Testis (tissue), 2 donors: ENCODE measurements at regions not wholly inside any gene's neighbourhood (a gene's known extent, or its start where the extent isn't known, plus 50 kb on each side); places are given as distances from the start of the nearest gene placed in this dataset.

Experiments used
- DNase-seq: peaks from one replicate; pipeline ENCODE4 v3.0.0-alpha.2; 2019
- H3K27ac ChIP-seq, 2 donors: fragments of 200-600 bp; sonication (generic); one replicate each; pipeline ENCODE4 v1.5.1; 2019
- H3K27me3 ChIP-seq: fragments of 200-600 bp; sonication (generic); one replicate; pipeline ENCODE4 v1.5.1; 2019
- H3K36me3 ChIP-seq: fragments of 200-600 bp; sonication (generic); one replicate; pipeline ENCODE4 v1.5.1; 2017; ENCODE audit warnings: low read depth; ENCODE audit errors: missing control alignments
- H3K4me1 ChIP-seq: fragments of 200-600 bp; sonication (generic); one replicate; pipeline ENCODE4 v1.5.1; 2019
- H3K4me3 ChIP-seq, 2 donors: fragments of 200-600 bp; sonication (generic); one replicate each; pipeline ENCODE4 v1.5.1; 2017 to 2019
- H3K9me3 ChIP-seq: fragments of 200-600 bp; sonication (generic); one replicate; pipeline ENCODE4 v1.5.1; 2017
- CTCF ChIP-seq, 3 experiments: fragments of 450-650 bp in 2 of 3; fragments of 200-600 bp in 1 of 3; sonication (generic) in 1 of 3; IDR thresholded peaks; one replicate each; pipeline ENCODE4 v1.5.1; 2016 to 2019; ENCODE audit warnings: antibody characterized with exemption in 3 of 3, mild to moderate bottlenecking in 2 of 3, moderate library complexity in 1 of 3
- POLR2A ChIP-seq: fragments of 450-650 bp; IDR thresholded peaks from one replicate; pipeline ENCODE4 v1.6.1; 2017; ENCODE audit warnings: antibody characterized with exemption, mild to moderate bottlenecking, moderate library complexity
- WGBS, 2 donors: methylation state at CpG; one replicate each; pipeline ENCODE4 v1.1.5; 2018; 5-methylcytosine and 5-hydroxymethylcytosine counted together
- intact Hi-C: fragments of 100-400 bp; cut with DNase I; formaldehyde crosslinking; loops from one replicate; pipeline ENCODE4 v1.15.1; 2023; ENCODE audit warnings: low total_unique reads

DNA sequence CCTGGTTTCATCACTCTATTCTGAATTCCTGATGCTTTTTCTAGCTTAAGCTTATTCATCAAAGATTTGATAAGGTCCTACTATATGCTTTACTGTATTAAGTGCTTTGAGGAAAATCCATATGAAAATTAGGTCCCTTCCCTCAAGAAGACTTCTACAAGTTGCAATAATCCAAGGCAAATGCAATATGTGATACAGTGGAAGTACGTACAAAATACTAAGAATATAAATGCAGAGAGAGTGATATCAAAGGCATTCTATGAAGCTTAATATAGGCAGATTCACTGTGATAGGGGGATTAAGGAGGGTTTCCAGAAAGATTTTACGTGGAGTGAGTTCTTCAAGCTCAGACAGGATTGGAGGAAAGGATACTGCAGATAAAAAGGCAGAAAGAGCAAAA is 142.1 kb downstream of the C6orf118 start:
- Histone ChIP-seq H3K4me1 (no peaks in the 10 kb centered on the region), H3K4me3 (no peak overlapping the region), H3K27me3 (no peaks in the 10 kb centered on the region), H3K27ac (no peak overlapping the region), H3K36me3 (no peaks in the 10 kb centered on the region), H3K9me3 (no peaks in the 10 kb centered on the region)
- DNase-seq: no peak
- intact Hi-C loops: no loop called here
- WGBS, 2 donors: 75 to 78% methylated on average over 2 of the region's 2 CpGs
- TF ChIP-seq POLR2A (no peak), CTCF (IDR thresholded peaks at IDR 0.05) (no peak)

GRCh38 chr6:165163519-165163918 is 145.9 kb downstream of the C6orf118 start:
- H3K9me3 ChIP-seq: no peaks in the 10 kb centered on the region
- no peaks in the 10 kb centered on the region for H3K4me1 ChIP-seq
- no peaks in the 10 kb centered on the region for H3K36me3 ChIP-seq
- intact Hi-C loops: no loop called here
- no peak overlapping the region for H3K4me3 ChIP-seq
- DNase-seq: no peak
- TF ChIP-seq POLR2A (no peak), CTCF (IDR thresholded peaks at IDR 0.05) (no peak)
- H3K27ac ChIP-seq: no peak overlapping the region
- H3K27me3 ChIP-seq: no peaks in the 10 kb centered on the region
- WGBS, 2 donors: 87 to 100% methylated on average over 1 of the region's 1 CpG

DNA sequence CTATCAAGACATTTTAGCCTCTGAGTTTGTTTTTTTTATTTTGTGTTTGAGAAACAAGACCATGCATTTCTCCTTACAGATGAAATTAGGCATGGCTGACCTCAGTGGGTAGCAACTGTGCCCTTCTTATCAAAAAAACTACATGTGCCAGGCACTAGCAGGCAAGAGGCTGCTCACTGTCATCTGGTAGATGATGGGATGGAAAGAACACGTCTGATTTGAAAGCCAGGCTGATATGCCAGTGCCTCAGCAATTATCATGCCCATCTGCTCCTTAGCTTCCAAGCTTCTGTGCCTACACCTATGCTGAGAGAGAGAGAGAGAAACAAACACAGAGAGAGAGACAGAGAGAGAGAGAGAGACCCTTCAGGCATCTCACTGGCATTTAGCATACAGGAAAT is 149.9 kb downstream of the C6orf118 start:
- H3K27me3 ChIP-seq: no peaks in the 10 kb centered on the region
- no peak overlapping the region for H3K27ac ChIP-seq
- 24 to 27% methylated on average over 1 of the region's 1 CpG for WGBS, 2 donors
- H3K4me1 ChIP-seq: no peaks in the 10 kb centered on the region
- H3K4me3 ChIP-seq: no peak overlapping the region
- no peak for TF ChIP-seq POLR2A
- no peak for TF ChIP-seq CTCF (IDR thresholded peaks at IDR 0.05)
- no peak for DNase-seq
- intact Hi-C loops: no loop called here
- no peaks in the 10 kb centered on the region for H3K9me3 ChIP-seq
- no peaks in the 10 kb centered on the region for H3K36me3 ChIP-seq

- intact Hi-C loops: no loop called here
- DNase-seq: no peak
- H3K9me3 ChIP-seq: no peaks in the 10 kb centered on the region
Measured at GRCh38 chr6:165146456-165146855, 162.9 kb downstream of the C6orf118 start.

More at GRCh38 chr6:165146456-165146855, 162.9 kb downstream of the C6orf118 start:
- no peaks in the 10 kb centered on the region for H3K4me1 ChIP-seq
- H3K27ac ChIP-seq: no peak overlapping the region
- no peaks in the 10 kb centered on the region for H3K36me3 ChIP-seq
- TF ChIP-seq POLR2A: no peak
- TF ChIP-seq CTCF (IDR thresholded peaks at IDR 0.05): no peak
- H3K27me3 ChIP-seq: no peaks in the 10 kb centered on the region
- H3K4me3 ChIP-seq: no peak overlapping the region
- 87 to 92% methylated on average over 3 of the region's 3 CpGs for WGBS, 2 donors
